Midbrain (tissue), 1 donor: ENCODE measurements at regions not wholly inside any gene's neighbourhood (a gene's known extent, or its start where the extent isn't known, plus 50 kb on each side); places are given as distances from the start of the nearest gene placed in this dataset.
A peak's percentile ranks its signal among the peaks of the same experiment; 100 is the strongest.

Experiments used
- DNase-seq: peaks from one replicate; lab custom pipeline; 2025; lab: John Stamatoyannopoulos, UW

DNA sequence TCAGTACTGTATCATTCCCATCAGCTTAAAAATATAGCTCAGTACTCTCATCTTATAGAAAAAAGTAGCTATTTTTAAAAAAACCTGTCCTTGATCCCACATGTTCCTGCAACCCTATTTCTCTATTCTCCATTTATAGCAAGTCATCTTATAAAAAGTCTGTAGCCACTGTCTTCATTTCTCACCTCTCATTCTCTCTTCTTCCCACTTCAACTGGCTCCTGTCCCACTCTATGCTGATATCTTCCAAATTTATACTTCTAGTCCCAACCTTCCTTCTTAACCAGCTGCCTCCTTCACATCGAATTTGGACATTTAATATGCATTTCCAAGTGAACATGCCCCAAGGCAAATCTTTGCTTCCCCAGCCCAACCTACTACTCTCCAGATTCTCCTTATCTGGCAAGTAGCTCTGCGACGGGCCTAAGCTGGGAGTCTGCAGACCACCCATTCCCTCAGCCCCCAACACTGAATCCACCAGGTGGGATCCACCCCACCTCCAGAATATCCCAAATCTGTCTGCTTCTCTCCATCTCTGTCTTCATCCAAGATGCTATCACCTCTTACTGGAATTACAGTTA is 52.0 kb upstream of the TANC2 start:
- no peak for DNase-seq

DNA sequence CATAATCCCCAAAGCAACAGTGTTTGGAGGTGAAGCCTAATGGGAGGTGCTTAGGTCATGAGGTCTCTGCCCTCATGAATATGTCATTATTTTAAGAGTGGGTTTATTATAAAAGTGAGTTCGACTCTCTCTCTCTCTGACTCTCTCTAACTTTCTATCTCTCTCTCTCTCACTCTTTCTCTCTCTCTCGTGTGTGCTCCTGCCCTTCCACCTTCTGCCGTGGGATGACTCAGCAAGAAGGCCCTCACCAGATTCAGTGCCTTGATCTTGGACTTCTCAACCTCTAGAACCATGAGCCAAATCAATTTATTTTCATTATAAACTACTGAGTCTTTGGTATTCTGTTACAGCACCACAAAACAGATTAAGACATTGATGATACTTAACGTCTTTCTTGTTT is 53.7 kb upstream of the TANC2 start:
- no peak for DNase-seq

DNA sequence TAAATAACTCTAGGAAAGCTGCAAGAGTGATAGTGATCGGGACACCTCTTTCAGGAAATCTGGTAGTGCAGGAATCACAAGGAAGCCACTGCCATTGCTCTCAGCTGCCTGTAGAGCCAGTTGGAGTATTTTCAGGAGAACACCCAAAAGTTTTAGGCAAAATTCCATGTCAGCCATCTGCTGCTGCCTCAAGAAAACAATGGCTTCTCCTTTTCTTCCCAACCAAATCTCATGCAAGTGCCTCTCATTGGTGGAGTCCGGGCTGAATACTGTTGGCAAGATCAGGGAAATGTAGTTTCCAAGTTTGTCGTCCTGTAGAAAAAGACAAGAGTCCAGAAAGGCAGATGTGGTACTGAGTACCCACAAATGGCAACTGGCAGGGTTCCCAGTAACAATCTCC is 54.9 kb upstream of the TANC2 start:
- no peak for DNase-seq

DNA sequence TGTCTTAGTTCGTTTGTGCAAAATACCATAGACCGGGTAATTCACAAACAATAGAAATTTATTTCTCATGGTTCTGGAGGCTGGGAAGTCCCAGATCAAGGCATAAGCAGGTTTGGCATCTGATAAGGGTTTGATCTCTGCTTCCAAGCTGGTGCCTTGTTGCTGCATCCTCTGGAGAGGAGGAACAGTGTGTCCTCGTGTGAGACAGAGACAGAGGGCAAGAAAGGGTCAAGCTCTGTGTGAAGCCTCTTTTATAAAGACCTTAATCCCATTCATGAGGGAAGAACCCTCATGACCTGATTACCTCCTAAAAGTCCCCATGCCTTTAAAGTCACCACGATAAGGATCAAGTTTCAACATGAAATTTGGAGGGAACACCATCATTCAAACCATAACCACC is 55.8 kb upstream of the TANC2 start:
- DNase-seq, result no peak

DNA sequence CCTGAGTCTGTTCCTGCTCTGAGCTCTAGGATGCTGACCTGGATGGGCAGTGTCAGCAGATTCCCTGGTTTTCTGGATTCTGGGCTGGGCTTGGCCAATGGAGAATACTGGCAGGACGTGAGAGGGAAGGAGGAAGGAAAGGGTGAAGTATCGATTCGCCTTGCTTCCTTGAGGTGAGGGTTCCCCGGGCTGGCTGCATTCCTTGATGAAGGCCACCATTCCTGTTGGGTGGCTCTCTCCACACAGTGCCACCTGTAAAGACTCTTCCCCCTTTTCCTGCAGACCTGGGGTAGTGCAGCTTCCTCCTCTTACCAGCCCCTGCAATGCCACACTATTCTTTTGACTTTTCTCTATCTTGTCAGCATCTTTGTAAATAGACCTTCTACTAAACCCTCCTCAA is 58.1 kb upstream of the TANC2 start:
- DNase-seq, result no peak

DNA sequence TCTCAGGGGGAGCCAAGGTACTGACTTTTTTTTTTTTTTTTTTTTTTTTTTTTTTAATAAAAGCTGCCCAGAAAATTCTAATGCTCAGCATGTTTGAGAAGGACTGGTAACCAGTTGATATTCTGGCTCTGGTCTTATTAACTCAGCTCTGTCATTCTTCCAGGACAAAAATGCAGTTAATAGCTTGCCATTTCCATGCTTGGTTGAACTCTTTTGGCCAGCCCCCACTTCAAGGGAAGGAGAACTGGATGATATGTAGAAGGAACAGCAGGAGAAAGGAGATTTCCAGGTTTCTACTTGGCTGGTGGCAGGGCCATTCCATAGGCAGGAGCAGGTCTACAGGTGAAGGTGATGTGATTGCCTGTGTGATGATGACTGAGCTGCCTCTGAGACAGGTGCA is 59.2 kb upstream of the TANC2 start:
- no peak for DNase-seq

DNA sequence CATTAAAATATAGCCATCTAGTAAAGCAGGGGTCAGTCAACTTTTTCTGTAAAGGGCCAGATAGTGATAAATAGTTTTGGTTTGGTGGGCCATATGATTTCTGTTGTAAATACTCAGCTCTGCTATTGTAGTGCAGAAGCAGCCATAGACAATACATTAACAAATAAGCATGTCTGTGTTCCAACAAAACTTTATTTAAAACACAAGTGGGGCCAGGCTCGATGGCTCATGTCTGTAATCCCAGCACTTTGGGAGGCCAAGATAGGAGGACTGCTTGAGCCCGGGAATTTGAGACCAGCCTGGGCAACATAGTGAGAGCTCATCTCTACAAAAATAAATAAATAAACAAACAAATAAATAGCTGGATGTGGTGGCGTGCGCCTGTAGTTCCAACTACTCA is 60.8 kb upstream of the TANC2 start:
- no peak for DNase-seq

DNA sequence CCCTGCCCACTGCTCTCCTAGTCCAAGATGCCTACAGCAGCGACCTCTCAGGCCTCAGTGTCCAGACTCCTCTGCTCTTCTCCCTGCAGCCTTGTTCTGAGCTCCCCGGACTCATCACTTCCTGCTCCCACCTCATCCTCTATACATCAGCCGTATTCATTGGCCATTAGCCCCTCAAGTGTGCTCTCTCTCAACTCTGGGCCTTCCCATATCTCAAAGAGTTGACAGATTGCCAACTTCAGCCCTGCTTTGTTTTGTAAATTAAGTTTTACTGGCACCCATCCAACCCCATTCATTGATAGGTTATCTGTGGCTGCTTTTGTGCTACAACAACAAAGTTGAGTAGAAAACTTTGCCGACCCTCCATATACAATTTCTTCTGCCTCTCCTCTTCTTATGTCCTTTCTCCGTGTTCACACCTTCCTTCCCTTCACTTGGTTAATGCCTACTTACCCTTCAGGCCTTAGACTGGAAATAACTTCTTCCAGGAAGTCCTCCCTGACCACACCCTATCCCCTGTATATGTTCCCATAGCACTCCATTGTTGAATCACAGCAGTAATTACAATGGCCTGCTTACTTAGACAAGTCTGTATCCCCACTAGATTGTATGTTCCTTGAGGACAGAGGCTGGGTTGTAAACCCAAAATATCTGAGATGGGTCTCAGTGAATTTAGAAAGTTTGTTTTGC is 63.4 kb upstream of the TANC2 start:
- DNase-seq, result no peak

DNA sequence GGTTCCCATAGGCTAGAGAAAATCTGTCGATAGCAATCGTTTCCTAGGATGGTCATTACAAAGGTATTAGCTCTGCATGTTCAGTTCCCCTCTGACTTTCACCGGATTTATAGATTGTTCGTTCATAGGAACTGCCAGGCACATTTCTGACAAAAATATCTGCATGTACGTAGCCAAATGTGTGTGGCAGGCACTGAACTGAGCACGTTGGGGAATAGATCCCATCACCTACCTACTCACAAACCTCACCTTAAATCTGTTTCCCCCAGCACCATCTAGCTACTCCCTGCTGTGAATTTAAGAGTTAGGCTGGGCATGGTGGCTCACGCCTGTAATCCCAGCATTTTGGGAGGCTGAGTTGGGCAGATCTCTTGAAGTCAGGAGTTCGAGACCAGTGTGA is 64.5 kb upstream of the TANC2 start:
- no peak for DNase-seq

DNA sequence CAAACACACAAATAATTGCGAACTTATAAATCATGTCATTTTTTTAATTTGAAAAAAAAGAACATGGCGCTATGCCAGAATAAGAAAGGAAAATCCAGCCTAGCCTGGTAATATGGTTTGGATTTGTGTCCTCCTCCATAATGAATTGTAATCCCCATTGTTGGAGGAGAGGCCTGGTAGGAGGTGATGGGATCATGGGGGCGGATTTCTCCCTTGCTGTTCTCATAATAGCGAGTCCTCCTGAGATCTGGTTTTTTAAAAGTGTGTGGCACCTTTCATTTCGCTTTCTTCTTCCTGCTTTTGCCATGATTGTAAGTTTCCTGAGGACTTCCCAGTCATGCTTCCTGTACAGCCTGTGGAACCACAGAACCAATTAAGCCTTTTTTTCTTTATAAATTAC is 65.9 kb upstream of the TANC2 start:
- no peak for DNase-seq

DNA sequence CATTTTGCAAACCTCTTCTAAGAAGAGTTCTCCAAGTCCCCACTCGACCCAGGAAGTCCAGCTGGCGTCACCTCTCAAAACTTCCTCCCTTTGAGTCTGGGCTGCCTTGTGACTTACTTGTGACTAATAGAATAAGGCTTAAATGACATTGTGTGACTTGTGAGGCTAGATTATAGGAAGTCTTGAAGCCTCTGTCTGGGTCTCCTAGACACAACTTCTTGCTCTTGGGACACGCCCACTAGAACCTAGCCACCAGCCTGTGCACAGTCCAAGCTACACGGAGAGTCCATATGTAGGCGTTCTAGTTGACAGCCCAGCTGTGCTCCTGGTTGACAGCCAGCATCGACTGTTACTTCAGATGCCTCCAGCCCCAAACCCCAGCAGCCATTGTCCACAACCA is 66.7 kb upstream of the TANC2 start:
- DNase-seq, result no peak

DNA sequence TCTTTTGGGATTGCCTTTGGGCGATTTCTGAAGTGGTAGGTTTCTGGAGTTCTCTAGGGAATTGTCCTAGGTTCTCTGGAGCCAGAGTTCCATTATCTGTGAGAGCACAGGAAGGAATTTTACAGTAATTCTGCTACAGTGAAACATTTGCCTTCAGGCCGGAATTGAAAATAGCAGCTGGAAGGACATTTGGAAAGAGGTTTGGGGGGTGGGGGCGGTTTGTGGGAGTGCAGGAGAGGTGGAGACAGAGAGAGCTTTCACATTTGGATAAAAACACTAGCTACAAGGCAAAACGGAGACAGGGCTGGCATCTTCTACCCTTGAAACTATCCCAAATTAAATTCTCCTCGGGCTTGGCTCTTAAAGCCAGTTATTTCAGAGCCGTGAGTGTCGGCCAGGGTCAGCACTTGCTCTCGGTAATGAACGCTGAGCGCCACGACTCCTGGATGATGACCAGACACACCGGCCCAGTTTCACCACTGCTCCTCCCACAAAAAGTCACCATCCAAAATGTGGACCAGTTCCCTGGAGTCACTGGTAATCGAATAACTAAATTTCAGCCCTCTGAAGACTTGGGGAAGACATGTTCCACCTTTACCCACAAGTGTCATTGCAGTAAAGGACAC is 67.7 kb upstream of the TANC2 start:
- DNase-seq, result no peak

DNA sequence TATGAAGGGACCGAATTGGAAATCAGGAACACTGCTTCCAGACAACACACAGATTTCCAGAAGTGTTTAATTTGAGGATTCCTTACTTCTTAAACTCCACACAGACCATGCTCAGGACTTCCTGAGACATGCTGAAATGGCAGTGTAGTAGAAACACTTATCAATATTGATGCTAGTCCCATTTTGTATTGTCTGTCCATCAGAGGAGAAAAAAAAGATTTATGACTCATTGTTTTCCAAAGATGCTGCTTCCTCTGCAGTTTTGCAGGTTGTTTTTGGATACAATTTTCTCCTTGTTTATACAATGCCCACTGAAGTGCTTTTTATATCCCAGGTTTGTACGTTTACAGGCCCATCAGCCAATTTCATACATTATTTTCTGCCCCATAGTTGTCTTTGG is 68.3 kb upstream of the TANC2 start:
- no peak for DNase-seq

DNA sequence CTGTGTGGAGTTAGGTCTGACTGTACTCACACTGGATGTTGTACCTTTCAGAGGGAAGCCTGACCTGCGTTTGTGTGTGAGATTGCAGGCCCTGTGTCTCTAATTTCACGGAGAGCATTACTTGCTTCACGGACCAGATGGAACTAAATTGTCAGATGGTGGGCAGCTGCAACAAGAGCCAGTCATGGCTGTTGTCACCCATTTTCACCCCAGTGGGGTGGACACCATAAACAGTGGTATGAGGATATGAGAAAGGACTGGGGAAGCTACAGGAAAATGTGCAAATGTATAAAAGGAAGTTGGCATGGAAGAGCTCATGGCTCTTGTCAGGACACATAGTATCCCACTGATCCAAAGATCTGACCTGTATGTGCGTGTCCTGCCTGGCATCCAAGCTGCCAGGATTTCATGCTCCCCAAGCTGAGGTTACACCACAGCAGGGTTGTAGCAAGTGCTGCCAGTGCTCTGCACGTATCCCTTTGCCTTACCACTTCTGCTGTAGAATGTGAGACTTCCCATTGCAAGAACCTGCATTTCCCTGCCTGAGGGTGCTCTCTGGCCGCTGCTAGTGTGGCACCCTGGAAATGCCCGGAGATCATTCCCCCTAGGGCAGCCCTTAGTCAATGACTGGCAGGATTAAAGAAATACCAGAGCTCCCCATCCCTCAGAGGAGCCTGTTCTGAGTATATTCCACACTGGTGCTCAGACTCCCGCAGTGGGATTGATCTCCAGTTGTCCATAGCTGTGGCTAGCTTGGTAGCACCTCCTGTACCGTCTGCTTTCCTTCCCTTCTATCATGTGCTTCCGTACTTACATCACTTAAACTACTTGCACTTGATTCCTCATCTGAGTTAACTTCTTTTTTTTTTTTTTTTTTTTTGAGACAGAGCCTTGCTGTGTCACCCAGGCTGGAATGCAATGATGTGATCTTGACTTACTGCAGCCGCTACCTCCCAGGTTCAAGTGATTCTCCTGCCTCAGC is 70.4 kb upstream of the TANC2 start:
- DNase-seq, result peak; percentile 16

DNA sequence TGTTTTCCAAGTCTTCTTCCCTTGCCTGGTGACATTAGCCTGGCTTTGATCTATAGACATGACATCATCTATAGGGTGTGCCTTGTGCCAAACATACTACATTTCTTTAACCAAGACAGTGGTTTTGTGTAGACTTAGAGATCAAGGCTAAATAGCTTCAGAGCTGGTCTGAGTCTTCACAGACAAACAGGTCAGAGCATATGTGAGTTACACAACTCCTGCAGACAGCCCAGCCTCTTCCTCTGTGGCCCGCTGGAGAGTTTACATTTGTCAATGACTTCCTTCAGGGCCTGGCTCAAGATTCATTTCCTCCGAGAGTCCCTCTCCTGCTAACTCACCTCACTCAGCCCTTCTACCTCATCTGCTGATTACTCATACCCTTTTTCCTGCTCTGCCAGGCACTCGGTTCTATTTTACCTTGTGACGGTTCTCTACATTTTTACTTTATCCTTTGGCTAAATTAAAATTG is 73.1 kb upstream of the TANC2 start:
- DNase-seq, result peak; percentile 38

DNA sequence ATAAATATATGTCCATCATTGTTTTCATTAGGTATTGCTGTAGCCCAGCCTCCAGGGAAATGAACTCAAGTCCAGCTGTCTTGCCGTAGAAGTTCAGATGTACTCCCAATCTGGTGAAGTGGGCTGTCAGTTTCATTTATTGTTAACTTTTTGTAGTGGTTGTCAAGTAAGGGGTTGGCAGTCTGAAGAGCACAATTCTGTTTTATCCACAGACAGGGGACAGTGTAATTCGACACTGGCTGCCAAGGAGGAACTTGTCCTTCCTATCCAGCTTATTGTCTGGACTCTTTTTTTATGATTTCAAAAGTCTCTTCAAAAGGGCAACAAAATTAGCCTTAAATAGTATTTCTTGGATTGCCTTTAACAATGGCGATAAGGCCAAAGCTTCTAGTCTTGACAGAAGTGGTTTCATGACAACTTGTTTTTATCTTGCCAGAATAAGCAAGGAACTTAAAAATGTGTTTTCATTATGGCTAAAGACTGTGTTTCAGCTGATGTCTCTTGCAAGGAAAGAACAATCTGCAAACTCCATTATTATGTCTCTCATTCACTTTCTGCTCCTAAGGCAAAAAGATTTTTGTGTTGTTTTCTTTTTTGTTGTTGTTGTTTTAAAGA is 73.9 kb upstream of the TANC2 start:
- peak; percentile 8 for DNase-seq

DNA sequence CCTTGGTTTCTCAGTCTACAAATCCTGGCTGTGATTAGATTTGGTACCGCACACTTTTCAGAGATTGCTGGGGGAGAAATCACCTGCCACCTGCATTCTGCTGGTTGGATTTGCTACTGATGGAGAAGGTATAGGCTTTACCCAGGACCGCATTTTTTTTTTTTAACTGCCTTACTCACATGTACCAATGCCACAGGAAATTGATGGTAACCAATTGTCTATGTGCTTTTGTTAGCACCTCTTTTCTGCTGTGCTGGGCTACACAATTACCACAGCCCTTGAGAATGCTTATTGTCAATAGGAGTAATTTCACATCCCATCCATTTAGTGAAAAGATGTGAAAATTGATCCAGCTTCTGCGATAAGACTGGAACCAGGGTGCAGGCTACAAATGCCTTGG is 74.4 kb upstream of the TANC2 start:
- DNase-seq, result no peak

DNA sequence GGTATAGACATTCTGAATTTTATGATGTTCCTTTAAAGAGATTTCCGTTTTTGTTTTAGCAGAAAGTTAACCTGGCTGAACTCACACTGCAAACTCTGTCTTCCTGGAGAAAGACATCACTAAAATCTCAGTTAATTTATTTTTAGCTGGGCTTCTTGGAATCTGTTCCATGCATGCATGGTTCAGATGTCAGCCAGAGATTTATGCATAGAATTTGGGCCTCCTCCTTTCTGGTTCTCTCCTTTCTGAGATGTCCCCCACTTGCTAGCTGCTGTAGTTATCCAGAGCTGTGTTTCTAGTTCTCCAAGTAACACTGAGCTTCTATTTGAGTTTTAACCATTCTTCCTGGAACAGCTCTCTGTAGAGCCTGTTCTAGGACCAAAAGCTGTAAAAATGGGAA is 77.3 kb upstream of the TANC2 start:
- no peak for DNase-seq

DNA sequence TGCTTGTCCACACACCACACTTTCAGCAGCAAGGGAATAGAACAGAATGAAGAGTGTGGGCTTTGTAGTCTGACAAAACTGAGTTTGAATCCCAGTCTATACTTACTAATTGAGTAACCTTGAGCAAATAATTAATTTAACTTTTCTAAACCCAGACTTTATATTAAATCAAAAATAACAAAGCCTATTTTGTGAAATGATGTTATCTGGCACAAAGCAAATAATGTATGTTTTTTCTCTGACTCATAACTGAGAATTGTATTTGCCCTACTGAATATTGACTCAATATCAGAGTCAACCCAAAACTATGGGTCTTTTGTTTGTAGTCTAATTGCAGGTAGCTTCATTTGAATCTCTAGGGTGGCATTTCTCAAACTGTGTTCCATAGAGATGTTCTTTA is 77.9 kb upstream of the TANC2 start:
- DNase-seq, result no peak

DNA sequence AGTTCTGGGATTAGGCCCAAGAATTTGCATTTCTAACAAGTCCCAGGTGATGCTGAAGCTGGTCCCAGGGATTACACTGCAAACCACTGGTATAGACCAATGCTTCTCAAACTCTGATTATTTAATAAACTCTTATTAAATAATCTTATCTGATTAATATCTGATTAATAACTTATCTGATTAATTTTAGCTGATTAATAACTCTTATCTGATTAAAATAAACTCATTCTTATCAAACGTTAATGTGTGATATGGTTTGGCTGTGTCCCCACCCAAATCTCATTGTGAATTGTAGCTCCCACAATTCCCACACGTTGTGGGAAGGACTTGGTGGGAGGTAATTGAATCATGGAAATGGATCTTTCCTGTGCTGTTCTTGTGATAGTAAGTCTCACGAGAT is 78.6 kb upstream of the TANC2 start:
- no peak for DNase-seq

DNA sequence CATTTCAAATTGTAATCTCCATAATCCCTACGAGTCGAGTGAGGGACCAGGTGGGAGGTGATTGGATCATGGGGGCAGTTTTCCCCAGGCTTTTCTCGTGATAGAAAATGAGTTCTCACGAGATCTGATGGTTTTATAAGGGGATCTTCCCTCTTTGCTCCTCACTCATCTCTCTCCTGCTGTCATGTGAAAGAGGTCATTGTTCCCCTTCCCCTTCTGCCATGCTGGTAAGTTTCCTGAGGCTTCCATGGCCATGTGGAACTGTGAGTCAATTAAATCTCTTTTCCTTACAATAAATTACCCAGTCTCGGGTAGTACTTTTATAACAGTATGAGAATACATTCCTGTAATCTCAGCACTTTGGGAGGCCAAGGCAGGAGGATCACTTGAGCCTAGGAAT is 76.7 kb upstream of the MARCHF10 start:
- no peak for DNase-seq

DNA sequence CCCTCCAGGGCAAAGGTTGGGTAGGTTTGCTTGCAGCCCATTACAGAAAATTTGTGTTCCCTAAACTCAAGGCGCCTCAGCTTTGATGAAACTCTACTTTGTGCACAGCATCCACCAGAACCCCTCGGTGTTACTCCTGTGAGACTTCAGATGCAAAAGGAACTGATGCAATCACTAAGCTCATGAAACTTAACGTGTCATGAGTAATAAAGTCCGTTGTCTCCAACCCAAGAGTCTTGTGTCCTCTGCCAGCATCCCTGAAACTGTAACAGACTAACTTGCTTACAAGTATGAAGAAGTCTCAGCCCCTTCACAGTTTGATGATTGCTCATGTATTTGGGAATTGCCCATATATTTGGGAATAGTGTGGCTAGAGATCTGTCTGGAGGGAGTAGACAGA is 74.8 kb upstream of the MARCHF10 start:
- DNase-seq, result no peak
